G401.6 (cell line): ENCODE measurements at regions not wholly inside any gene's neighbourhood (a gene's known extent, or its start where the extent isn't known, plus 50 kb on each side); places are given as distances from the start of the nearest gene placed in this dataset.

Experiments used
- FAIRE-seq: peaks from 2 replicates; lab custom pipeline; 2012; peaks lifted over from hg19 to GRCh38; lab: Jason Lieb, UNC

- no peak for FAIRE-seq
These were observed 110.3 kb downstream of the LSM3 start for GRCh38 chr3:14288833-14289451.

GRCh38 chr3:14289590-14290461, 111.2 kb downstream of the LSM3 start:
- no peak for FAIRE-seq

GRCh38 chr3:14290631-14291385, 111.6 kb upstream of the SLC6A6 start:
- no peak for FAIRE-seq

DNA sequence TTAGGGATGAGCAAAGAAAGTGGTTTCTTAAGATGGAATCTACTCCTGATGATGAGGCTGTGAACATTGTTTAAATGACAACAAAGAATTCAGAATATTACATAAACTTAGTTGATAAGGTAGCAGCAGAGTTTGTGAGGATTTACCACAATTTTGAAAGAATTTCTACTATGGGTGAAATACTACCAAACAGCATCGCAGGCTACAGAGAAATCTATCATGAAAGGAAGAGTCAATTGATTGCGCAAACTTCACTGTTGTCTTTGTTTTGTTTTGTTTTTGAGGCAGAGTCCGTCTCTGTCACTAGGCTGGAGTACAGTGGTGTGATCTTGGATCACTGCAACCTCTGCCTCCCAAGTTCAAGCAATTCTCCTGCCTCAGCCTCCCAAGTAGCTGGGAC, 107.4 kb upstream of the SLC6A6 start:
- FAIRE-seq: no peak

GRCh38 chr3:14295801-14296200, 106.6 kb upstream of the SLC6A6 start:
- FAIRE-seq: no peak

- no peak for FAIRE-seq
These were observed 105.1 kb upstream of the SLC6A6 start for GRCh38 chr3:14297305-14297704.

DNA sequence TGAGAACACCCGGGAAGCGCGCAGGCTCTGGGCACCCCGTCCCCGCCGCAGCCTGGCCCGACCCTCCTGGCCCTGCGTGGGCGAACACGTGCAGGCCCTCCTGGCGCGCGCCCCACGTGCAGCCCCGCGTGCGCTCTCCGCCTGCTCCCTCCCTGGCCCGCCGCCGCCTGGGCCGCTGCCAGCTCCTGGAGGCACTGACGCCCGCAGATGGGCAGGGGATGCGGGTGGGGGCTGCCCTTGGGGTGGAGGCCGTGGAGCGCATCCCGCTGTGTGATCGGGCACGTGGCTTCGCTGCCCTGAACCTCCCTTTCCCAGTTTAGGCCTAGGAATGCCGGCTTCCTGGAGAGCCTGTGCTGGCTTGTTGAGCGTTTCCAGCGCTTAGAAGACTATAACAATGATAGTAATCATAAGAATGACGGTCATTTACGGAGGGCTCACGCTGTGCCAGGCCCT, 104.6 kb upstream of the SLC6A6 start:
- FAIRE-seq: no peak

- FAIRE-seq: no peak
These were observed 104.0 kb upstream of the SLC6A6 start for GRCh38 chr3:14298442-14298841.

DNA sequence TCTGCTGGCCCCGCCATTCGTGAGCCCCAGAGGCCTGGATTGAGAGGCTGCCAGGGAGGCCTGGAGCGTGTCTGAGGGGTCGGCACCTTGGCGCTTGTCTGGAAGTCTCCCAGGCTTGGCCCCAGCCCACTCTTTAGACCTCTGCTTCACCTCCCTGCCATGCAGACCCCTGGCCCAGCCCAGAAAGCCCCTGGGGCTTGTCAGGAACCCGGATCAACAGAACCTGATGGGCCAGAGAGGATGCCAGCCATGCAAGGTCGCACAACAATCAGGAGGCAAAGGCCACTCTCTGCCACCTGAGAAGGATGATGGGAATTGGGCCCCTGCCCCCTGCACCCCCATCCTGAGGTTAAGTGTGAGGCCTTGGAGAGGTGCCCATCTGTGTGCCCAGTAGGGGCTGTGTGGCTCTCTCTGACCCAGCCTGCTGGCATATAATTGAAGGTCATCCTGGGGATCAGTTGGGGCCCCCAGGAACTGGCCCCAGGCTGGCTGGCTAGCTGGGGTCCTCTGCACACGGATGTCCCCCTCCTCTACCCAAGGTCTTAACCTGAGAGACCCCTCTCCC, 103.3 kb upstream of the SLC6A6 start:
- no peak for FAIRE-seq

DNA sequence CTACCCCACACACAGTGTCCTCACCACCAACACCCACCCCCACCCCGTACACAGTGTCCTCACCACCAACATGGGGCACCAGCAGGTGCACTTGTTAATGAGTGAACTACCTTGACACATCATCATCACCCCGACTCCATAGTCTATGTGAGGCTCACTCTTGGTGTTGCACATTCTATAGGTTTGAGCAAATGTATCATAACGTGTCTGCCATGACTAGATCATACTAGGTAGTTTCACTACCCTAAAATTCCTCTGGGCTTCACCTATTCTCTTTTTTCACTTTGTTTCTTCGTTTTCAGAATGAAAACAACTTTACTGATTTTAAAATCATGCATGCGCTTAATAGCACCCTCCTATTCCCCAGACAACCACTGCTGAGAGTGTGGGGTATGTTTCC, 102.6 kb upstream of the SLC6A6 start:
- no peak for FAIRE-seq

GRCh38 chr3:14300721-14301399, 101.5 kb upstream of the SLC6A6 start:
- FAIRE-seq: no peak

DNA sequence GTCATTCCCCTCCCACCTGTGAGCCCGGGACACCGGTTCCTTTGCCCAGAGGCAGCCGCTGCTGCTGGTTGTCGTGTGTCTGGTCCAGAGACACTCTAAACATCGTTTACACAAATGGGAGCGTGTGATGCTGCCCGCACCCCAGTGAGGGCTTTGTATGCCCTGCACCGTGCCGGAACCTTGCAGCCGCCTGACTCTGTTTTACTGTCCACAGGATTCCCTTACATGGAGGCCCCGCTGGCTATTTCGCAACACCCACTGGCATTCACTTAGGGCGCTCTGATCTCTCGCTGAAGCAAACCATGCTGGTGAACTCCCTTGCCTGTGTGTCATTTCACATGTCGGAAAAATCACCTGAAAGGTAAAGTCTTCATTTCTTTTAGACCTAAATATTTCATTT, 100.8 kb upstream of the SLC6A6 start:
- no peak for FAIRE-seq

- FAIRE-seq: no peak
These were observed 98.9 kb upstream of the SLC6A6 start for GRCh38 chr3:14303336-14304100.

- no peak for FAIRE-seq
These were observed 98.0 kb upstream of the SLC6A6 start for GRCh38 chr3:14304101-14305045.

DNA sequence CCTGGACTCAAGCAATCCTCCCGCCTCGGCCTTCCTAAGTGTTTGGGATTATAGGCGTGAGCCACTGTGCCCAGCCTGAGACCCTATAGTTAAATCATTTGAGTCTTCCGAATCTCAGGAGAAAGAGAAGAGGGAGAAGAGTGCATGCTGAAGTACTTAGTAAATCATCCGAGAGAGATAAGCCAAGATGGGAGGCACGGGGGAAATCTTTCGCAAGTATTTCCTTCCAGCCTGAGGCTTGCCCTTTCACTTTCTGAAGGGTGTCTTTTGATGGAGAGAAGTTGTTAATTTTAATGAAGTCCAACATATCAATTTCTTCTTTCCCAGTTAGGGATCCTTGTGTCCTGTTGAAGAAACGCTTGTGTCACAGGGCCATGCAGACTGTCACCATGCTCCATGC, 97.1 kb upstream of the SLC6A6 start:
- no peak for FAIRE-seq

- no peak for FAIRE-seq
These were observed 96.3 kb upstream of the SLC6A6 start for GRCh38 chr3:14306142-14306541.

GRCh38 chr3:14307656-14308302, 94.6 kb upstream of the SLC6A6 start:
- FAIRE-seq: no peak

DNA sequence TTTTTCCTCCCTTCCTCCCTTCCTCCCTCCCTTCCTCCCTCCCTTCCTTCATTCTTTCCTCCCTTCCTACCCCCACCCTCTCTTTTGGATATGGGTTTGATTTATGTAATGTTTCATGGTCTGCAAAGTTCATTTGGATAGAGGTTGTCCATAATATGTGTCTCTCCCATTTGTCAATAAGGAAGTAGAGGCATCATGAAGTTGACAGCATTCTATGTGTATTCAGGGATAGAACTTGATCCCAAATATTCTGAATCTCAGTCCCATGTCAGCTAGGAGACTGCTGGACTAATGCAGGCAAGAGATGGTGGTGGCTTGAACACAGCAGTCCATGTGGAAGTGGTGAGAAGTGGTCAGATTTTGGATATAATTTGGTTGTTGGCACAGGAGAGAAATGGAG, 90.7 kb upstream of the SLC6A6 start:
- no peak for FAIRE-seq

DNA sequence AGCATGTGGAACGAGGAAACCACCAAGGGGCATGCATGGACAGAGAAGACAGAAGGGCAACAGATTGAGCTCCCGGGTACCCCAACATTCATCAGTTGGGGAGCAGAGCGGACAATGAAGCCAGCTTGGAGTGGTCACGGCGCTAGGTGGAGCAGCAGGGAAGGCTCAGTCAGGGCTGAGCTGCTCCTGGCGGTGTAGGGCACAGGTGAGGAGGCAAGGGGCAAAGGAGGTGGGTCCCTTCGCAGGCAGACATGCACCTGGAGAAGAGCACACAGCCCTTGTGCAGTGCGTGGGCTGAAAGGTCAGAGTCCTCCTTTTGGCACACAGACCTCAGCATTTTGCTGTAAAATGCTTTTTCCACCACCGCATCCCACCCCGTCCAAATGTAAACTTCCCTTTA, 90.0 kb upstream of the SLC6A6 start:
- FAIRE-seq: no peak
